H9 (cell line): ENCODE measurements at regions not wholly inside any gene's neighbourhood (a gene's known extent, or its start where the extent isn't known, plus 50 kb on each side); places are given as distances from the start of the nearest gene placed in this dataset.

ENCODE experiments used
- DNase-seq: peaks from one replicate; pipeline ENCODE4 v3.0.0-alpha.2; 2017
- H2AFZ ChIP-seq: one replicate; pipeline ENCODE4 v1.6.1; 2013; ENCODE audit warnings: mild to moderate bottlenecking, low read length, control low read depth, moderate library complexity
- H2AK5ac ChIP-seq: 2 replicates; pipeline ENCODE4 v1.6.1; 2013; ENCODE audit warnings: low read length, control low read depth, mixed read lengths; ENCODE audit not compliant: insufficient read length
- H2BK120ac ChIP-seq: one replicate; pipeline ENCODE4 v1.6.1; 2013; ENCODE audit warnings: low read depth, mild to moderate bottlenecking, low read length, control low read depth, inconsistent platforms; ENCODE audit not compliant: poor library complexity, severe bottlenecking
- H2BK12ac ChIP-seq: 2 replicates; pipeline ENCODE4 v1.6.1; 2013; ENCODE audit warnings: low read length, control low read depth, mixed read lengths, low read depth; ENCODE audit not compliant: insufficient read length
- H2BK15ac ChIP-seq: 2 replicates; pipeline ENCODE4 v1.6.1; 2013; ENCODE audit warnings: low read depth, low read length, control low read depth
- H2BK20ac ChIP-seq: one replicate; pipeline ENCODE4 v1.6.1; 2013; ENCODE audit warnings: low read depth, mild to moderate bottlenecking, low read length, control low read depth, inconsistent platforms; ENCODE audit not compliant: poor library complexity, severe bottlenecking
- H2BK5ac ChIP-seq: 2 replicates; pipeline ENCODE4 v1.6.1; 2013; ENCODE audit warnings: low read length, control low read depth, mixed read lengths; ENCODE audit not compliant: insufficient read length
- H3K14ac ChIP-seq: 2 replicates; pipeline ENCODE4 v1.6.1; 2013; ENCODE audit warnings: low read length, control low read depth; ENCODE audit not compliant: insufficient read depth
- H3K18ac ChIP-seq: 2 replicates; pipeline ENCODE4 v1.6.1; 2013; ENCODE audit warnings: low read depth, mild to moderate bottlenecking, mixed read lengths, low read length, control low read depth; ENCODE audit not compliant: insufficient read length
- H3K23ac ChIP-seq: 2 replicates; pipeline ENCODE4 v1.6.1; 2013; ENCODE audit warnings: low read length, control low read depth, mixed read lengths, low read depth; ENCODE audit not compliant: insufficient read length
- H3K23me2 ChIP-seq: 2 replicates; pipeline ENCODE4 v1.6.1; 2013; ENCODE audit warnings: low read depth, mild to moderate bottlenecking, mixed read lengths, low read length, control low read depth; ENCODE audit not compliant: insufficient read length, poor library complexity, severe bottlenecking
- H3K27ac ChIP-seq: 2 replicates; pipeline ENCODE4 v1.5.1; 2013; ENCODE audit warnings: low read length, control low read depth, mixed read lengths, low read depth; ENCODE audit not compliant: insufficient read length
- H3K27me3 ChIP-seq: 2 replicates; pipeline ENCODE4 v1.6.1; 2013; ENCODE audit warnings: low read length, control low read depth, inconsistent platforms; ENCODE audit not compliant: insufficient read depth
- H3K4ac ChIP-seq: 2 replicates; pipeline ENCODE4 v1.6.1; 2013; ENCODE audit warnings: low read depth, mild to moderate bottlenecking, control low read depth, inconsistent platforms, low read length, moderate library complexity
- H3K4me1 ChIP-seq: 2 replicates; pipeline ENCODE4 v1.6.1; 2013; ENCODE audit warnings: low read length, control low read depth, inconsistent platforms; ENCODE audit not compliant: insufficient read depth
- H3K4me2 ChIP-seq: 2 replicates; pipeline ENCODE4 v1.6.1; 2013; ENCODE audit warnings: low read length, control low read depth, mixed read lengths; ENCODE audit not compliant: insufficient read length, insufficient read depth
- H3K56ac ChIP-seq: 2 replicates; pipeline ENCODE4 v1.6.1; 2013; ENCODE audit warnings: low read depth, mild to moderate bottlenecking, mixed read lengths, low read length, control low read depth; ENCODE audit not compliant: insufficient read length
- H3K79me1 ChIP-seq: 2 replicates; pipeline ENCODE4 v1.6.1; 2013; ENCODE audit warnings: low read depth, mild to moderate bottlenecking, moderate library complexity, low read length, control low read depth, inconsistent platforms; ENCODE audit not compliant: insufficient read depth, poor library complexity, severe bottlenecking
- H3K79me2 ChIP-seq: 2 replicates; pipeline ENCODE4 v1.6.1; 2013; ENCODE audit warnings: low read length, control low read depth, inconsistent platforms; ENCODE audit not compliant: insufficient read depth
- H3K9ac ChIP-seq: 2 replicates; pipeline ENCODE4 v1.6.1; 2013; ENCODE audit warnings: low read length, control low read depth, mixed read lengths; ENCODE audit not compliant: insufficient read length; ENCODE audit errors: extremely low read depth
- H3K9me3 ChIP-seq: one replicate; pipeline ENCODE4 v1.6.1; 2013; ENCODE audit warnings: low read depth, low read length, inconsistent platforms; ENCODE audit not compliant: control insufficient read depth
- H3T11ph ChIP-seq: one replicate; pipeline ENCODE4 v1.6.1; 2013; ENCODE audit warnings: mild to moderate bottlenecking, low read length, control low read depth, inconsistent platforms
- H4K20me1 ChIP-seq: one replicate; pipeline ENCODE4 v1.6.1; 2013; ENCODE audit not compliant: control insufficient read depth, insufficient read length, insufficient read depth
- H4K5ac ChIP-seq: 2 replicates; pipeline ENCODE4 v1.6.1; 2013; ENCODE audit warnings: low read depth, mild to moderate bottlenecking, mixed read lengths, low read length, control low read depth; ENCODE audit not compliant: insufficient read length
- H4K8ac ChIP-seq: replicated peaks from 2 replicates; pipeline ENCODE4 v1.6.1; 2013; ENCODE audit warnings: low read length, control low read depth, mixed read lengths, low read depth; ENCODE audit not compliant: insufficient read length
- H4K91ac ChIP-seq: 2 replicates; pipeline ENCODE4 v1.6.1; 2013; ENCODE audit warnings: low read depth, mild to moderate bottlenecking, moderate library complexity, mixed read lengths, low read length, control low read depth; ENCODE audit not compliant: insufficient read length
- H3K27ac Mint-ChIP-seq, 3 experiments: 2 replicates in 2 of 3; 3 replicates in 1 of 3; pipeline ENCODE4 v1.8.0; 2020 to 2021; ENCODE audit warnings: mixed read lengths in 3 of 3, mild to moderate bottlenecking in 1 of 3, moderate library complexity in 1 of 3
- H3K27me3 Mint-ChIP-seq: 2 replicates; pipeline ENCODE4 v1.8.0; 2021; ENCODE audit warnings: low read depth, mild to moderate bottlenecking, moderate library complexity, mixed read lengths
- H3K36me3 Mint-ChIP-seq, 3 experiments: 2 replicates in 2 of 3; 3 replicates in 1 of 3; pipeline ENCODE4 v1.8.0; 2020 to 2021; ENCODE audit warnings: low read depth in 3 of 3, mixed read lengths in 3 of 3; ENCODE audit not compliant: insufficient read depth in 1 of 3
- H3K4me1 Mint-ChIP-seq, 2 experiments: 2 replicates each; pipeline ENCODE4 v1.8.0; 2020; ENCODE audit warnings: mixed read lengths in 2 of 2
- H3K4me3 Mint-ChIP-seq, 2 experiments: 2 replicates in 1 of 2; 3 replicates in 1 of 2; pipeline ENCODE4 v1.8.0; 2020 to 2021; ENCODE audit warnings: mild to moderate bottlenecking in 2 of 2, mixed read lengths in 2 of 2, moderate library complexity in 1 of 2
- H3K9me3 Mint-ChIP-seq, 2 experiments: 2 replicates in 1 of 2; 3 replicates in 1 of 2; pipeline ENCODE4 v1.8.0; 2020; ENCODE audit warnings: mild to moderate bottlenecking in 2 of 2, mixed read lengths in 2 of 2, moderate library complexity in 1 of 2
- CTCF ChIP-seq: fragments of 200-600 bp; sonication (generic); conservative IDR thresholded peaks from 3 replicates; pipeline ENCODE4 v1.8.0; 2021; ENCODE audit warnings: antibody characterized with exemption, mild to moderate bottlenecking
- WGBS: extraction: QIAGEN DNeasy Blood & Tissue Kit; methylation state at CpG from one replicate; pipeline ENCODE4 v1.1.7; 2013; ENCODE audit warnings: missing lambda C conversion rate, low lambda C conversion rate, mixed read lengths; ENCODE audit not compliant: insufficient read length; ENCODE audit errors: extremely low coverage; 5-methylcytosine and 5-hydroxymethylcytosine counted together

GRCh38 chr7:26526265-26526587 is 234.6 kb downstream of the SNX10 start:
- no peak overlapping the region for H2BK12ac ChIP-seq
- H3K27ac ChIP-seq, result no peak overlapping the region
- H3K4ac ChIP-seq, result no peak overlapping the region
- Mint-ChIP-seq H3K27me3 (no peaks in the 10 kb centered on the region; the same call in 1 of the 2 replicates), H3K27ac (no peak overlapping the region), H3K9me3 (0 out of 5 replicates have a peak, but pooled peaks cover 0 to 3% of the 10 kb centered on the region in 2 experiments), H3K4me3 (no peak overlapping the region), H3K36me3 (no peaks in the 10 kb centered on the region), H3K4me1 (no peaks in the 10 kb centered on the region)
- H3K14ac ChIP-seq, result no peak overlapping the region
- no peaks in the 10 kb centered on the region for H3K23me2 ChIP-seq
- DNase-seq, result no peak
- no peak overlapping the region for H4K91ac ChIP-seq
- no peak overlapping the region for H4K8ac ChIP-seq
- H2AFZ ChIP-seq, result no peak overlapping the region
- no peak overlapping the region for H2BK15ac ChIP-seq
- WGBS, result no CpG with 5 or more reads among the region's 4 CpGs
- no peaks in the 10 kb centered on the region for H4K20me1 ChIP-seq
- no peak overlapping the region for H2BK120ac ChIP-seq
- no peak overlapping the region for H3K9ac ChIP-seq
- H3K27me3 ChIP-seq, result no peaks in the 10 kb centered on the region
- no peak overlapping the region for H3K23ac ChIP-seq
- no peak overlapping the region for H3K56ac ChIP-seq
- no peaks in the 10 kb centered on the region for H3K9me3 ChIP-seq
- H3T11ph ChIP-seq, result no peak overlapping the region
- no peak for TF ChIP-seq CTCF
- H4K5ac ChIP-seq, result no peak overlapping the region
- H3K4me1 ChIP-seq, result no peaks in the 10 kb centered on the region
- H2BK20ac ChIP-seq, result no peak overlapping the region
- H3K79me2 ChIP-seq, result no peaks in the 10 kb centered on the region
- no peak overlapping the region for H3K4me2 ChIP-seq
- no peak overlapping the region for H2BK5ac ChIP-seq
- H2AK5ac ChIP-seq, result no peak overlapping the region
- H3K79me1 ChIP-seq, result no peaks in the 10 kb centered on the region
- no peak overlapping the region for H3K18ac ChIP-seq
